Activated CD8-positive, alpha-beta memory T cell treated with anti-CD3 and anti-CD28 coated beads, Interleukin-2, amount 50 U/mL, for 1 hour (primary cell): ENCODE measurements at regions not wholly inside any gene's neighbourhood (a gene's known extent, or its start where the extent isn't known, plus 50 kb on each side); places are given as distances from the start of the nearest gene placed in this dataset.

ENCODE experiments used
- DNase-seq: peaks from one replicate; pipeline ENCODE4 v3.0.0-alpha.2; 2020; ENCODE audit errors: extremely low read depth

DNA sequence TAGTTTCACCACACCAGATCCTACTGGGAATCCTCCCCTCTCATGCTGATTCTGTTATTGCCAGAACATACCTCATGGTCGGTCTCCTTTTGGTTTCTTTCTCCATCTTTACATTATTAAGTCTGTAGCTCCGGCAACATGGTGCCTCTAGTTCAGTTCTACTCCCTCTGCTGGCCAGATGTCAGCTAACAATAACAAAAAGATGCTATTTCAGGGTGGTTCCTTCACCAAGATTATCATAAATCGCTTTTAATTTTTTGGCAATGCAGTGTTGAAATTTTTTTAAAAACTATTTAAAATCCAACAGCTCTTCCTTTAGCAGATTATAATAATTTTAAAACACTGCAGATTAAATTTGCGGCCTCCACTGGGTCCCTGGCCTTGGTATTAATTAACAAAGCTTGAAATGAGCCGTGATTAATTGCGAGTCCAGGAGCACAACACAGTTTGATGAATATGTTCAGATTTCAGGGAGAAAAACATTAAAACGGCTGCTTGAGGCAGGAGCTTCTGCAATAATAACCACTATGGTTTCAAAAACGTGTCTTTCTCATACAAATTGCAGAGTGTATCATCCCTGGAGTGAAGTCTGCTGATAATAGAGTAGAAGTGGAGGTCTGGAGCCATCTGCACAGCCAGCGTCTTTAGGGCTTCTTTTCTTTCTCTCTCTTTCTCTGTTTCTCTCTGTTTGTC, 492.9 kb upstream of the KIRREL3 start:
- no peak for DNase-seq

DNA sequence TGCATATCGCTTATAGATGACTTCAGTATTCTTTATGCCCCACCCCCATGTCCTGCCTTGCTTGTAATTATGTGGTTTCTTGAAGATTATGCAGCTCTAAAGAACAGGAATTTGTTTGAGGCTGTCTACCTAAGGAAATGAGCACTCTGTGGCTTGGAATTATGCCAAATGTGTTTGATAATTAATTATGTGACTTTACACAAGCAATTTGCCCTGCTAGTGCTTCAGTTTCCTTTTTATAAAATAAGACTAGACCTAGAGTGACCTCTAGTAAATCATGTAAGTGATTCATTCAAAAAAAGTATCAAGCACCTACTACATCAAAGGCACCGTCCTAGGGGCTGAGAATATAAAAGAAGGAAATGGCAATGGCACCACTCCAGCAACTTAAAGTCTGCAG, 491.5 kb upstream of the KIRREL3 start:
- DNase-seq, result no peak

DNA sequence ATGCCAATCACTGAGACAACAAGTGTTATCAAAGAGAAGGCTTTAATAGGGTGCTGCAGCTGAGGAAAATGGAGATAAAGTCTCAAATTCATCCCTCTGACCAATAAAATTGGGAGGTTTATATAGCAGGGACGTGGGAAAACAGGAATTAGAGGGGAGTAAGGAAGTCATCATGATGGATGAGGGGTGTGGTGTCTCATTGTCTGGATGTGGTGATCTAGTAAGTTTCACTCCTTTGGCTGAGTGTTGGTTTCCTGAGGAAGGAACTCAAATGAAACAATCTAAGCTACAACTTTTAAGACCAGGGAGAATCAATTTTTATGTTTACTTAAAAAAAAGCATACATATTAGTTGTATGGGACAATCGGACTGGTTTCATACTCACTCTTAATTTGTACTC, 491.0 kb upstream of the KIRREL3 start:
- no peak for DNase-seq

GRCh38 chr11:127490896-127491295, 490.3 kb upstream of the KIRREL3 start:
- DNase-seq, result no peak

GRCh38 chr11:127485541-127485940, 485.0 kb upstream of the KIRREL3 start:
- DNase-seq, result no peak

GRCh38 chr11:127481391-127481790, 480.8 kb upstream of the KIRREL3 start:
- no peak for DNase-seq

GRCh38 chr11:127478826-127479225, 478.3 kb upstream of the KIRREL3 start:
- DNase-seq, result no peak

DNA sequence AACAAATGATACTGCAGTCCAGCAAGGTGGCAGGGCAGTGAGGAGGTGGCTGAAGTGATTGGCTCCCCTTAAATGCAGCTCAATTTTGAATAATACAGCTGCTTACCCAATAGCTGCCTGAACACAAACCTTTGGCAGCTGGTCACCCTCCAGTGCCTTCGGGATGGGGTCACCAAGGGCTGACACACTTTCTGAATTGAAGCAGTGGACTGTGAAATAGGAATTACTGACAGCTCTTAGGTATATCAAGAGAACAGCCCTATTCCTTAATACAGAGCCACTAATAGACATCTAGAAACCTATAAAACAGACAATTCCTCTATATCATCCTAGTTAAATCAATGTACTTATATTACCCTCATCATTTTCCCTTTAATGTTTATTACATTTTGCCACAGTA, 474.2 kb upstream of the KIRREL3 start:
- DNase-seq, result no peak

DNA sequence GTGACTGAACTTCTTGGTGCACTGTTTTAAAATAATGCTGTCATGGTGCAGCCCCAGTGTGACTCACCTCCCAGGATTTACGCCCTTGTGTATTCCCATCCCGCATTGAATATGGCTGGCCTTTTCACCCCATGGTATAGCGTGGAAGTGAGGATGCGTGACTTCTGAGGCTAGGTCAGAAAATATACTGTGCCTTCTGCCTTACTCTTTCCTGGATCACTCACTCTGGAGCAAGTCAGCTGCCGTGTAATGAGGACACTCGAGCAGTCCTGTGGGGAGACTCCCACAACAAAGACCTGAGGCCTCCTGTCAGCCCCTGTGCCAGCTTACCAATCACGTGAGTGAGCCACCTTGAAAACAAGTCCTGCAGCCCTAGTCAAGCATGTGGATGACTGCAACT, 471.9 kb upstream of the KIRREL3 start:
- DNase-seq, result no peak

DNA sequence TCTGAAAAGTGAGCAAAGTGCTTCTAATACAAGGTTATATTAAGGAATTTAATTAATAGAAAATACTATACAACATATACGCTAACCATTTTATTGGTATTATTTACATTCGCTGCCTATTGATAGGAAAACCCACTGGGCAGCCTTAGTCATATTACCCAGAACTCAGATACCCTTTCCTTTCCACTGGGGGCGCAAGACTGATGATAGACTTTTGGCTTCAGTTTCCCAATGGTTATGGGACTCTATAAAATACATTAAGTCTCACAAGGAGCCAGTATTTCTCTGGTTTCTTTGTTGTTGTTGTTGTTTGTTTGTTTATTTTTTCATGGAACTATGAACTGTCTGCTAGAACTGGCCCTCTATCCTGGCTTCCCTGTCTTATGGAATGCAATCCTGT, 471.1 kb upstream of the KIRREL3 start:
- DNase-seq, result no peak

DNA sequence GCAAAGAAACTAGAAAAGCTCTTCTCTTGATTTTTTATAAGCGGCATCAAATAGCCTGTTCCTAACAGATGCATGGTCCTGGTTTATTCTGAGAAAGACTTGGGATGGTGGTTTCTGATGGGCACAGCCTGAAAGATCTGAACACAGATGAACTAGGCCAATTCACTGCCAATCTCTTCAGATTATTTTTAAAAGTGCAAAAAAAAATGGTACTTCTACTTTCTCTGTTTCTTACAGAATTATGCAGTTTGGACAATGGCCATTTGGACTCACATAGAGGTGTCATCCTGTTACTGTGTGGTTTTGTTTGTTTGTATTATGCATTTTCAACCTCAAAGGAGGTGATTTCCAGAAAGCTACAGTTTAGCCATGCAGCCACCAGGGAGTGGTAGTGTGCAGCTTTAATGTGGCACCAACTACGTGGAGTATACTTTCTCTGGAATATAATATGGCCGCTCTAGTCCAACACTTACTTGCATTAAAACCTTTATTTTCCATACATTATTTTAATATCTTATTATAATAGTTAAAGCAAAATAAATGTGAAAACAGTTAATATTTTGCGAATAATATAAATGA, 469.8 kb upstream of the KIRREL3 start:
- no peak for DNase-seq

DNA sequence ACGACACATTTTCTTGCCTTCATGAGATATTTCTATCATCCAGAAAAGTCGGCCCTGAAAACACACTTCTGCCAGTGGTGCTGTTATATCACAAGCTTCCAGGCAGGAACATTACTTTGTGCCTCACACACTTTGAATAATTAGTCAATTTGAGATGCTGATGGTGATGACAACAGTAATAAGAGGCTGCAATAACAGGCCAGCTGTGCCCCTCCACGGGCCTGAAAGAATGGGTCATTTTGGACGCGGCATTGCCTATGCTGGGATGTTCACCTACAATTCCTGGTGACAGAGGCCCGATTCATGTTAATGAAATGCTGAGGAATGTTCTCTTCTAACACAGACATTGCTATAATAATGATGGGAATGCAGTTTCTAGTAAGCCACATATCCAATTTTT, 463.8 kb upstream of the KIRREL3 start:
- no peak for DNase-seq

GRCh38 chr11:127462065-127462344, 461.4 kb upstream of the KIRREL3 start:
- DNase-seq, result no peak

GRCh38 chr11:127461241-127462064, 460.9 kb upstream of the KIRREL3 start:
- no peak for DNase-seq

- no peak for DNase-seq
Measured at GRCh38 chr11:127458561-127458960, 458.0 kb upstream of the KIRREL3 start.

GRCh38 chr11:127454856-127455255, 454.3 kb upstream of the KIRREL3 start:
- DNase-seq, result no peak

DNA sequence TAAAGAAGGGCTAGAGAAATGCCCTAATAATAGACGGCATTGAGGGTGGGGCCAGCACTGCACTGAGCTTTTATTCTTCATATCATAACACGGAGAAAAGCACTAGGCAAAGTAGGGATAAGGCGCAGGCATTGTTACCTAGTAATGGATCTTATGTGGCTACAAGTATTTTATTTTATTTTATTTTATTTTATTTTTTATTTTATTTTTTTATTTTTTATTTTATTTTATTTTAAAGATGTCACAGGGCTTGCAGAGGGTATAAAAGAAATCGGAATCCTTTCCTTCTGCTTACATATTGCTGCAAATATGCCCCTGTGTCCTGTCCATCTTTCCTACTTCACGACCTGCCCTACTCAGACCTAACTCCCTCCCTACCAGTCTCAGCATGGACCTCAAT, 452.0 kb upstream of the KIRREL3 start:
- no peak for DNase-seq

GRCh38 chr11:127451861-127452260, 451.3 kb upstream of the KIRREL3 start:
- DNase-seq, result no peak

DNA sequence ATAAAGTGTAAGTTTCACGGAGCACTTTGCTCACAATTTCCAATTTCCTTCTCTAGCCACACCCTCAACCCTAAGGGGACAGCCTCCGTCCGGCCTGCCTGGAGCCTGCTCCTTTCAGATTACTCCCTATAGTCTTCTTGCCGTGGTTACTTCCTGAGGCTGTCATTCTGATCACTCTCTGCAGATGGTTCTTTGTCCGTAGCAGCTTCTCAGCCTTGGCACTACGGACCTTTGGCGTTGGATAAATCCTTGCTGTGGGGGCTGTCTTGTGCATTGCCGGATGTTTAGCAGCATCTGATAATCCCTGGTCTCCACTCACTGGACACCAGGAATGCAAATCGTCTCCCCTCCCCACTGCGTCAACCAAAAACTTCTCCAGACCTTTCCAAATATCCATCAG, 447.5 kb upstream of the KIRREL3 start:
- no peak for DNase-seq

DNA sequence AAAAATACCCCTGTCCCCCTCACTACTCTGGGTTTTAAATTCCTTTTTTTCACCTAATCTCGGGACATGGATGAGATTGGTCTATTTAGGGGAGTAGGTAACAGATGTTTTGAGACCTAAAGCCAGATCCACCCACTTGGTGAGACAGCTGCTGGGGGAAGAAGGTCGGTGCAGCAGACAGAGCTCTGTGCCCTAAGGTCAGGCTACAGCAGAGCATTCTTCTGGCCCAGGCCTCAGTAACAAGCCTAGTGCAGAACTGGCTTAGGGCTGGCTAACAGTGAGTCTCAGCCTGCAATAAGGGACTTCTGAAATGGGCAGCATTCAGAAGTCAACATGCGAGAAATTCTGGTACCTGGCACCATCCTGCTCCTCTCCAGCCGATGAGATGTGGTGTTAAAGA, 444.9 kb upstream of the KIRREL3 start:
- no peak for DNase-seq

- no peak for DNase-seq
Measured at GRCh38 chr11:127443297-127443696, 442.7 kb upstream of the KIRREL3 start.

GRCh38 chr11:127440616-127441015, 440.0 kb upstream of the KIRREL3 start:
- no peak for DNase-seq

GRCh38 chr11:127425281-127425680, 424.7 kb upstream of the KIRREL3 start:
- no peak for DNase-seq
